HUES64 (cell line): ENCODE measurements at regions not wholly inside any gene's neighbourhood (a gene's known extent, or its start where the extent isn't known, plus 50 kb on each side); places are given as distances from the start of the nearest gene placed in this dataset.

Source experiments
- H3K27ac ChIP-seq: 2 replicates; pipeline ENCODE4 v1.7.0; 2013; ENCODE audit warnings: low read depth, low read length, inconsistent platforms
- H3K27me3 ChIP-seq: 2 replicates; pipeline ENCODE4 v1.6.1; 2013; ENCODE audit warnings: mild to moderate bottlenecking, low read length; ENCODE audit not compliant: insufficient read depth
- H3K36me3 ChIP-seq: 2 replicates; pipeline ENCODE4 v1.6.1; 2013; ENCODE audit warnings: mild to moderate bottlenecking, low read length; ENCODE audit not compliant: insufficient read depth
- H3K4me1 ChIP-seq: 2 replicates; pipeline ENCODE4 v1.6.1; 2013; ENCODE audit warnings: mild to moderate bottlenecking, low read length, moderate library complexity; ENCODE audit not compliant: insufficient read depth
- H3K4me3 ChIP-seq: 2 replicates; pipeline ENCODE4 v1.5.1; 2013; ENCODE audit warnings: mild to moderate bottlenecking, low read length, moderate library complexity
- H3K9ac ChIP-seq: 2 replicates; pipeline ENCODE4 v1.6.1; 2013; ENCODE audit warnings: mild to moderate bottlenecking, low read depth, low read length
- H3K9me3 ChIP-seq: 2 replicates; pipeline ENCODE4 v1.6.1; 2013; ENCODE audit warnings: low read depth, low read length; ENCODE audit not compliant: insufficient read depth
- WGBS: fragments of 150-250, 120-280 bp; methylation state at CpG from one replicate; pipeline ENCODE4 v1.1.7; 2013; ENCODE audit warnings: missing lambda C conversion rate; 5-methylcytosine and 5-hydroxymethylcytosine counted together

DNA sequence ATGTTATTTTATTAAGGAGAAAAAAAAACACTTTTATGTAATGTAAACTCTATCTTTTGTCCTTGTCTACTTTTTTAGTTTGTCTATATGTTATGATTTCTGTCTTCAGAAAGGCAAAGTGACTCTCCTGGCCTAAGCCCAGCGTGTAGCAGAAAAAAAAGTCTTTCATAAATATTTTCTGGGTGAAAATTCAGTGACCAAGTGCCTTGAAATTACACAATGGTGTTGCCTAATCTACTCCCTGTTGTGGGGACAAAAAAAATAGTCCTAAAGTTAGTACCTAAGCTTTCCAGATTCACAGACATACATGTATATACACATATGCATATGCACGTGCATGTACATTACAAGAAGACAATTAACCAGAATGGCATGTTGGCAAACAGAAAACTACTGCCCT is 1257.8 kb upstream of the SORCS1 start:
- 56% methylated on average over 2 of the region's 2 CpGs for WGBS
- Histone ChIP-seq H3K27me3 (no peaks in the 10 kb centered on the region), H3K4me3 (no peak overlapping the region), H3K9ac (no peak overlapping the region), H3K36me3 (no peaks in the 10 kb centered on the region), H3K4me1 (no peaks in the 10 kb centered on the region), H3K9me3 (0 out of 2 replicates have a peak, but pooled peaks cover 3% of the 10 kb centered on the region), H3K27ac (no peak overlapping the region)

DNA sequence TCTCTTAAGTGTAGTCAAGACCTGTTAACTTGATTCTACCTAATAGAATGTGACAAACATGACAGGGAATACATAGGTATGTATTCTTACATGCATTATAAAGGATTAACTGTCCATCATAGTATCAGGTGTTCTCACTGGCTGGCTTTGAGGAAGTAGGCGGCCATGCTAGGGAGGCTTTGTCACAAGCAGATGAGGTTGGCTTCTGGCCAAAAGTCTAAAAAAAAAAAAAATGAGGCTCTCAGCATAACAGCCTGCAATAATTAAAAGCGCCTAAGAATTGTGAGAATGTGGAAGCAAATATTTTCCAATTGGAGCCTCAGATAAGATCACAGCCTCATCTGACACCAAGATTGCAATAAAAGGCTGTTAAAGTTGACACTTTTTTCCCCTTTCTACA is 1256.8 kb upstream of the SORCS1 start:
- H3K9ac ChIP-seq, result no peak overlapping the region
- 0 out of 2 replicates have a peak, but pooled peaks cover 3% of the 10 kb centered on the region for H3K9me3 ChIP-seq
- no peak overlapping the region for H3K27ac ChIP-seq
- H3K4me3 ChIP-seq, result no peak overlapping the region
- H3K36me3 ChIP-seq, result no peaks in the 10 kb centered on the region
- 83% methylated on average over 2 of the region's 2 CpGs for WGBS
- H3K27me3 ChIP-seq, result no peaks in the 10 kb centered on the region
- H3K4me1 ChIP-seq, result no peaks in the 10 kb centered on the region

DNA sequence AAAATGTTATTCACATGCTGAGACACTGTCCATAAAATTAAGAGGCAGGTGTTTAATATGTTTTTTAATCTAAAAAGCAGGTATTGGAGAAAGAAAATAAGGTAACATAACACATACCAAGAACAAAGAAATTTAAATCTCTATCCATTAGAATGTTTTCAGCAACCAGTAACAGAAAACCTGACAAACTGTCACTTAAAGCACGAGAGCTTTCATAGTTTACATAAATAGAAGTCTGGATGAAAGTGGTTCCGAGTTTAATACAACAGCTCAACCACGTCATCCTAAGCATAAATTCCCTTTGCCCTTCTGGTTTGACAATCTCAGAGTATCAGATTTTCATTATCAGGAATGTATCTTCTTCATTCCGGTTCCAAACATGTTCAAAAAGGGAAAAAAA is 1249.4 kb upstream of the SORCS1 start:
- H3K9ac ChIP-seq, result no peak overlapping the region

DNA sequence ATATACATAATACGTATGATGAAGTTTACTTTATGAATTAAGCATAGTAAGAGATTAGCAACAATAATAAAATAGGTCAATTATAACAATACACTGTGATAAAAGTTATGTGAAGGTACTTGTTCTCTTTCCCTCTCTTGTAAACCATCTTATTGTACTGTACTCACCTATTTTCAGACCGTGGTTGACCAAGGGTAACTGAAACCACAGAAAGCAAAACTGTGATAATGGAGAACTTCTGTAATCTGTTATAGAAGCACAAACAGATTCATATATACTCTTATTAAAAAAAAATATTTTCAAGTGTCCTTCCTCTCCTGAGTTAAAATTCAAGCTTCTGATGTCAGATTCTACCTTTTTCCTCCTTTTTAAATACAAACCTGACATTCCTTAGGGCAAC is 1247.8 kb upstream of the SORCS1 start:
- no CpG with 5 or more reads among the region's 2 CpGs for WGBS
- Histone ChIP-seq H3K9me3 (no peaks in the 10 kb centered on the region), H3K36me3 (no peaks in the 10 kb centered on the region), H3K4me1 (no peaks in the 10 kb centered on the region), H3K27ac (no peak overlapping the region), H3K9ac (no peak overlapping the region), H3K27me3 (no peaks in the 10 kb centered on the region), H3K4me3 (no peak overlapping the region)

More for the DNA sequence above, 1249.4 kb upstream of the SORCS1 start:
- no peak overlapping the region for H3K27ac ChIP-seq
- WGBS, result 82% methylated on average over 3 of the region's 4 CpGs
- no peaks in the 10 kb centered on the region for H3K9me3 ChIP-seq
- H3K4me1 ChIP-seq, result no peaks in the 10 kb centered on the region
- no peaks in the 10 kb centered on the region for H3K27me3 ChIP-seq
- no peak overlapping the region for H3K4me3 ChIP-seq
- H3K36me3 ChIP-seq, result no peaks in the 10 kb centered on the region

DNA sequence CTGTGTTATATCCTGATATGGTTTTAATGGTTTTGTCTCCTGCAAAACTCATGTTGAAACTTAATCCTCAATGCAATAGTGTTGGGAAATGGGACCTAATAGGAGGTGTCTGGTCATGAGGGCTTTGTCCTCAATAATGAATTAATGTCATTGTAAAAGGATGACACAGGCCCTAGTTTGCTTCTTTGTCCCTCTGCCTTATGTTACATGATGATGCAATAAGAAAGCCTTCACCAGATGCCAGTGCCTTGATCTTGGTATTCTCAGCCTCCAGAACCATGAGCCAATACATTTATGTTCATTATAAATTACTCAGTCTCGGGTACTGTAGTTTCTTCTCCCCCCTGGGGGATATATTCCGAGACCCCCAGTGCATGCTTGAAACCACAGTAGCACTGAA is 1247.4 kb upstream of the SORCS1 start:
- no peak overlapping the region for H3K27ac ChIP-seq
- no peaks in the 10 kb centered on the region for H3K27me3 ChIP-seq
- H3K4me1 ChIP-seq, result no peaks in the 10 kb centered on the region
- H3K9ac ChIP-seq, result no peak overlapping the region
- H3K36me3 ChIP-seq, result no peaks in the 10 kb centered on the region
- no peaks in the 10 kb centered on the region for H3K9me3 ChIP-seq
- WGBS, result 84% methylated on average over 2 of the region's 2 CpGs
- H3K4me3 ChIP-seq, result no peak overlapping the region

DNA sequence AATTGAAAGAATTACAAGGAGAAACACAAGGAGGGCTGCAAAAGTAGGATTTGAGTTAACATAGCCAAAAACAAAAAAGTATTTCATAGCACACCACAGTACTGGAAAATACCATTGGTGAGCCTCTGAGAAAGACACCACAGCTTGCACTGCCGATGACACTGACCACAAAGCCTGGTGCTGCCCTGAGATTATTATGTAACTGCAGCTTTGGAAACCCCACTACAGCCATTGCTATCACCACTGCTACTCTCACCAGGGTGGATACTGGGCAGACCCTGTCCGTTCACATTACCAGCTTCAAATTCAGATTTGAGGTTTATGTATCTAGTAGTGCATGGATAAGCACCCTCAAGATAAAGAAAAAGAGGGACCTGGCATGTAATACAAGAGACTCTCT is 1246.7 kb upstream of the SORCS1 start:
- H3K9ac ChIP-seq, result no peak overlapping the region
- no peaks in the 10 kb centered on the region for H3K27me3 ChIP-seq
- H3K4me3 ChIP-seq, result no peak overlapping the region
- H3K4me1 ChIP-seq, result no peaks in the 10 kb centered on the region
- H3K27ac ChIP-seq, result no peak overlapping the region
- 96% methylated on average over 2 of the region's 2 CpGs for WGBS
- no peaks in the 10 kb centered on the region for H3K9me3 ChIP-seq
- no peaks in the 10 kb centered on the region for H3K36me3 ChIP-seq

DNA sequence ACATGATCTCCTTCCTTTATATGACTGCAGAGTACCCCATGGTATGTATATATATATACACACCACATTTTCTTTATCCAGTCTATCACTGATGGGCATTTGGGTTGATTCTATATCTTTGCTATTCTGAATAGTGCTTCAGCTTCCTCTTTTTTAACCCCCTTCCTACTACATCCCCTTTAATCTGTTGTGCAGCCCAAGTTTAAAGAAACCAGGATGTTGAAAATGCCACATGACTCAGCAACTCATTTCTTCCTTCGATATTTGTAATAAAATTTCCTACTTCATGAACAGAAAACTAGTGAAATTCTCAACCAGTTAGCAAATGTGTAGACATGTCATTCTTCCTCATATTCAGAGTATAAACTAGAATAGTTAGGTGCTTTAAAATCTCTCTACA is 1245.7 kb upstream of the SORCS1 start:
- Histone ChIP-seq H3K27me3 (no peaks in the 10 kb centered on the region), H3K4me3 (no peak overlapping the region), H3K27ac (no peak overlapping the region), H3K9ac (no peak overlapping the region), H3K4me1 (no peaks in the 10 kb centered on the region), H3K36me3 (no peaks in the 10 kb centered on the region), H3K9me3 (no peaks in the 10 kb centered on the region)
- 91% methylated on average over 1 of the region's 1 CpG for WGBS

DNA sequence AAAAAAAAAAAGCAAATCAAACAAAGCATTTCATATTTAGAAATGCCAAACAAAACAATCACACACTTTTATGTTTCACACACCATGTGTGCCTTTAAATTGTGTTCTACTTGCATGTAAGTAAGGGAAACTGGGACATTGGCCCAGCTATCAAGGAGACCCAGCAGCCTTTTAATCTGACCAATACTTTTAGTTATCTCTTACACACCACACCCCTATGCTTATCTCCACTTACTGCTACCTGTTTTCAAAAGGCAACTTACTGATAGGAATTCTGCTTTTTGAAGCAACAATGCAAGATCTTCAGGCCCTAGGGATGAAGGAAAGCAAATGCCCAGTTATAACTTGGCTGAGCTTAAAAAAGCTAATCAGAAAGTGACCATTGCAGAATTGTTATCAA is 1244.8 kb upstream of the SORCS1 start:
- Histone ChIP-seq H3K9me3 (no peaks in the 10 kb centered on the region), H3K27ac (no peak overlapping the region), H3K9ac (no peak overlapping the region), H3K36me3 (no peaks in the 10 kb centered on the region), H3K27me3 (no peaks in the 10 kb centered on the region), H3K4me1 (0 out of 2 replicates have a peak, but pooled peaks cover 2% of the 10 kb centered on the region), H3K4me3 (no peak overlapping the region)

DNA sequence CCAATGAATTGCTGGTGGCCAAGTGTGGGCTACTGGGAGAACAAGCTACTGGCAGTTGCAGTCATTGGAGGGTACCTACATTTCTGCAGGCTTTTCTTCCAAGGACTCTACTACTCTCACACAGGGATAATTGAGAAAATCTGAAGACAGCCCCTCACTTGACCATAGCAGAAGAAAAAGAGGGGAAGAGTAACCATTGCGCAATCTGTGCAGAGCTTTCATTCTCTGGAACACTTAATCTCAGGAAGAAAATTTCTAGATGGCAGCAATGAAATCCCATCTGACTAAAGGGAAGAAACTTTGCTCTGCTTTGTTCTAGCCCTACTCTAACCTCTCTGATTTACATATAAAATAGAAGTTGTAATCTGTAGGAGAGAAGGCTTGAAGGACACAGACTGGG is 1239.6 kb upstream of the SORCS1 start:
- Histone ChIP-seq H3K9me3 (no peaks in the 10 kb centered on the region), H3K4me1 (0 out of 2 replicates have a peak, but pooled peaks cover 2% of the 10 kb centered on the region), H3K36me3 (no peaks in the 10 kb centered on the region), H3K9ac (no peak overlapping the region), H3K27me3 (no peaks in the 10 kb centered on the region), H3K27ac (no peak overlapping the region), H3K4me3 (no peak overlapping the region)
- WGBS, result 100% methylated on average over 1 of the region's 1 CpG

DNA sequence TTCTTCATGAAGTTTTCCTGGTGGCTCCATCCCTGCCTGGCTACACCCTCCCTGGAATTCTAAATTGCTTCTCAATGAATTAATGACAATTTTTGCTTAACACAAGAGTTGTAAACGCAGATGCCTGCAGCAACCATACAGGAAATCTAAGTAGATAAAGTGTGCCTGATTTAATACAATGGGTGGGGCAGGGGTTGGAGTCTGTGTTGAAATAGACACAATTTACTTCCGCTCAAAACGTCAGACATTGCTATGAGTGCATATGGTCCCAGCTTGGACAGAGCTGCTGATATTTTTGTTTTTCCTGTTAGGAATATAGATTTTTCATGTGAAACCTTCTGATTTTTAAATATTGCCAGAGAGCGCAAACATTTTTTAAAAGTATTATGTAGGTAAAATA is 1235.0 kb upstream of the SORCS1 start:
- Histone ChIP-seq H3K27me3 (no peaks in the 10 kb centered on the region), H3K4me3 (no peak overlapping the region), H3K4me1 (0 out of 2 replicates have a peak, but pooled peaks cover 2% of the 10 kb centered on the region), H3K36me3 (no peaks in the 10 kb centered on the region), H3K27ac (no peak overlapping the region), H3K9me3 (no peaks in the 10 kb centered on the region), H3K9ac (no peak overlapping the region)
- WGBS, result 84% methylated on average over 3 of the region's 4 CpGs

DNA sequence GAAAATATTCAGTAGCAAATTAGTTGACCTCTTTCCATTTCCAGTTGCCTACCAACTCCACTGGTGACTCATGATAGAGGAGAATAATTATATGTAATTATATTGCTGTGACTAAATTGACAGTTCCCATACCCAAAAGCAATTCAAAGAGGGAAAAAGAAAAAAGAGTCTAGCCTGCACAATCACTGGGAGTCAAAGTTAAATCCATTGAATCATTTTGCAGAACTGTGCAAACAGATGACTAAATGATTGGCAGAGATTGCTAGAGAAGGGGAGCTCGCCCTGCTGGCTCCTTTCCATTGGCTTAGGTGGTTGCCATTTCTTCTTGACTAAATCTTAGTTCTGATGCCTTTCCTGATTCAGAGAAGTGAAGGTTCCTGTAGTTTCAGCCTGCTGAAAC is 1228.6 kb upstream of the SORCS1 start:
- no peaks in the 10 kb centered on the region for H3K36me3 ChIP-seq
- H3K9ac ChIP-seq, result no peak overlapping the region
- H3K4me1 ChIP-seq, result no peaks in the 10 kb centered on the region
- no peak overlapping the region for H3K4me3 ChIP-seq
- 69% methylated on average over 1 of the region's 1 CpG for WGBS
- no peak overlapping the region for H3K27ac ChIP-seq
- H3K27me3 ChIP-seq, result no peaks in the 10 kb centered on the region
- no peaks in the 10 kb centered on the region for H3K9me3 ChIP-seq

DNA sequence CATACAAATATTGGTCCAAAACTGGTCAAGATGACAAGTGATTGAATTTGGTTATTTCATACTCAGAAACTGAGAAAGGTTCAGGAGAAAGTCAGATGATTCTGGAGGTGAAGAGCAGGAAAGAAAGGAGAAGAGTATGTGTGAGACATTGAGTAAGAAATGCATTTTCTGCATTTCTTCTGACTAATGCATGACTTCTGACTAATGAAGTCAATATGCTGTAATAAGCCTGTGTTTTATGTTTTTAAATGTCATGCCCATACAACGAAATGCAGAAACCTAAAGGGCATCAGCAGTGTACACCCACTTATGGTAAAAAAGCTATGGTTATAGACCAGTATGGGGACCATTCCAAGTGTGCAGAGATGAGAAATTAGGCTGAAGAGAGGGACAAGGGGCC is 1227.8 kb upstream of the SORCS1 start:
- Histone ChIP-seq H3K9ac (no peak overlapping the region), H3K27me3 (no peaks in the 10 kb centered on the region), H3K4me1 (no peaks in the 10 kb centered on the region; the same call in 1 of the 2 replicates), H3K4me3 (no peak overlapping the region), H3K27ac (no peak overlapping the region), H3K9me3 (no peaks in the 10 kb centered on the region), H3K36me3 (no peaks in the 10 kb centered on the region)
- WGBS, result 75% methylated on average over 1 of the region's 1 CpG
